NCI-H146 (cell line): ENCODE measurements at regions not wholly inside any gene's neighbourhood (a gene's known extent, or its start where the extent isn't known, plus 50 kb on each side); places are given as distances from the start of the nearest gene placed in this dataset.

Source experiments
- DNase-seq: peaks from one replicate; lab custom pipeline; 2025; lab: John Stamatoyannopoulos, UW

DNA sequence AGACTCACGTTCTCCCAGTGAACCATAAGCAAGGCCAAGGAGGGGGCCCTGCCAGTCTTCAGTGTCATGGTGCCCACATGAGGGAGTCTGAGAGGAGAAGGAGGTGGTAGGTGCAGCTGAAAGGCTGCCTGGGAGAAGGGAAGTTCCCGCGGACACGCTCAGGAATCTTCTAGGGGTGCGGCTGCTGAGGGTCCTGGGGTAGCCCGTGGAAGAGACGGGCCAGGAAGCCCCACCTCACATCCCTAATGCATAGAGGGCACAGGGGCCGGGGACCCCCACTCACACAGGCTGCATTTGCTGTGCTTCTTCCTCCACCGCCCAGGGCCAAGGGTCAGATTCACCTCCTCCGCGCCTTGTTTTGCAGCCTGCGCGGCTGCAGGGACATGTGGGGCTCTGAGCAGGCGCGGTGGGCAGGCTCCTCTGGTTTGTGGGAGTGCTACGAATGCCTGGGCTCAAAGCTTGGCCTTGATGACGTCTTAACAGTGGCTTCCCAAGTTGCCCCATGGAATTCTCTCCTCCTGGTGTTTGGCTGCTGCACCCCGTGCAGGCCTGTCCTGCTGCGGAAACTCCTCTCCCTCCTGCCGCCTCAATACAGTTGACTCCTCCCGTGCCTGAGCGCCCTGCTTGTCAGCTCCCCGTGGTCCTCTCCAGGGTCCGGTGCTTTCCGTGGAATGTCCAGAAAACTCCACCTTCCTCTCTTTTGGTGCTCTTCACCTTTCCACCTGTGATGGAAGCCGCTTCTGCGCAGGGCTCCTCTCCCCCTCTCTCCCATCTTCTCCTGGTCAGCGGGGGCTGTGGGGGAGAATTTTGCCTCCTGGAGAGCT is 95.7 kb downstream of the VAPA start:
- DNase-seq, result no peak

DNA sequence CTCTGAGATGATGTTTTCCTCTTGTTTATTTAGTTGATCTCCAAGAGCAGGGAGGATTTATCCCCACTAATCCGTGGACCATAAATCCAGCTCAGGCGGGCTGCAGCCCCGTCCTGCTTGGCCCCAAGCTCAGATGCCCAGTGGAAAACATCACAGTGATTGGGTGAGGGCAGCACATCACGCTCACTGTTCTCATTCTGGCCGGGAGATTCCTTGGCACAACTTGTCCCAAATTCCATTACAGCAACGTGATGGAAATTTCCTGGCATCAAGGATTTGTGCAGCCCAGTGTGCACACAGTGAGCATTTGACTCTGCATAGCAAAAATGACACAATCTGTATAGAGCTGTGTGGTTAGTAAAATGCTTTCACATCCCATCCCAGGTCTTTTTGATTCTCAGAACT is 96.8 kb downstream of the VAPA start:
- no peak for DNase-seq

DNA sequence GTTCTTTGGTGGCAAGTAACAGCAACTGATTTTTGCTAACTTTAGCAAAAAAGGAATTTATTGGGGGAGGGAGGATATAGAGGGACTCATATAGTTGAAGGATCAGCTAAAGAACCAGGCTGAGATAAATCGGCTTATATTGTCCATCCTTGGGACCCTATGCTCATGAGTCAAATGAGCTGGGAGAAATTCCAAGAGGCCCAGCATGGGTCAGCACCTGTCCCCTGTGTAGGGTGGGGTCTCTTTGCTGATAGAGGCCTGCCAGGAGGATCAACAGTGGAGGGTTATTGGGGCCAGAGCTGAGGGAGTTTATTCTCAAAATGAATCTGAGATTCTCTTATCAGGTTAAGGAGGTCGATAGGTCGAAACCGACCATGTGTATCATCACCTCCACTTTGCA is 97.2 kb downstream of the VAPA start:
- peak; percentile 60 for DNase-seq

DNA sequence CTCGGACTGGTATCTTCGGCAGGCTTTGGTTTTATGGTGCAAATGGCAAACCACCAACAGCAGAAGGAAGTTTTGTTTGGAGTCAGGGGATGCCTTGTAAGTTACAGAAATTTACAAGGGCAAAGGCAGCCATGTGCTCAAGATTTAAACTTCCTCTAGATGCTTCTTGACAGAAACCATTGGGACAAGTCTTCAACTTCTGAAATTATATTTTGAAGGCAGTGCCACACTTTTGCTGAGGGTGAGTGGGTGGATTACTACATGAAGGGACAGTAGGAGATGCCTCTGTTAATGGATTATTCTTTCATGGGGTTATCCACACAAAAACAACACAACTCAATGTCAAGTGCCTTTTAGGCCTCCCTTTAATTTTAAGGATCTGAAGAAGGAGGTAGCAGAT is 97.9 kb downstream of the VAPA start:
- no peak for DNase-seq

DNA sequence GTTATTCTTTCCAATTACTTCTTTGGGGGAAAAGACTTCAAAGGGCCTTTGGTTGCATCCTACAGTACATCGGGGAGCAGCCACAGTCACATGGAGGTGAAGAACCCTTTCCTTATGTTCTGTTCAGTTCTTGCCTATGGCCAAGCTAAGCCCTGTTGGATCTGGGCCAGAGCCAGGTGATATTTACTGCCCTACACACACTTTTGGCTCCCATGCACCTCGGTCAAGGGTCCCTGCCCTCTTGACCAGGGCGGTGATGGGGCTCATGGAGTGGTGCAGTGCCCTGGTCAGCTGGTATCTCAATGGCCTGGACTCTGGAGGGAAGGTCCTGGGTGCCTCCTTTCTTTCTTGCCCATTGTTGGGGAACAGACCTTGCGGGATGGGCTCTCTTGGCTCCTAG is 98.7 kb downstream of the VAPA start:
- no peak for DNase-seq

DNA sequence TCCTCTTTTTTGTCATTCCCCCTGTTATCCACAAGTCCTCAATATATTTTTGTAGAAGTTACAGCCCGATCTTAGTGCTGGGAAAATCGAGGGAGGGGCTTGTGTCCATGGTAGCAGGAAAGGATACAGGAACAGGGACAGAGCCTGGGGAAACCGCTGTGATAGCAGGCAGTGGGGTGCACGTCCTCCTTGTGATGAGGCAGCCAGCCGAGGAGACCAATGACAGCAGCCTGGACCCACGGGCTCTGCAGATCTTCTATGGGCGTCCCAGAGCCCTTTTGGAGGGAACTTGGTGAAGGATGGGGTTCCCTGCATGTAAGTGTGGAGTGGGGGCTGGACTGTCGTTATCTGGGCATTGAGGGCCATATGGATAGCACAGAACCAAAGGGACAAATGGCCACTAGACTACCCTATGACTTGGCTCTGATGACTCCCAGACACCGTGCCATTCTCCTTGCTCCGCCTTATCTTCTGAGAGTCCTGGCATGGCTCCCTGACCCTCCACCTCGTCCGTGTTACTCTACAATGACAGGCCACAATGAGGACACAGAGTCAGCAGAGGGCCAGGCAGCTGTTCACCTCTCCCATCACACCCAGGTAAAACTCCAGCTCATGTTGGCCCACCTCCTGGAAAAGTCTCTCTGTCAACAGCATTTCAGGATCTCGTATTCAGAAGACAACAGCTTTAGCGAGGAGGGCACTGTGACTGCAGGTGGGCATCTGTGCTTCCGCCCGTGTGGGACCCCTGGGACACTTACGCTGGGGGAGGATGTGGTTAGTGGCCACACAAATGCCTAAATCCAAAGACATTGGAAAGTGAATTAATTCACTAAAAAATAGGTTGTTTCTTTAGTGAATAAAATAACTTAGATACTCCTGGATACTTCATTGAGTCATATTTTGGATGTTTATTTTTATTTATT is 100.1 kb downstream of the VAPA start:
- no peak for DNase-seq

DNA sequence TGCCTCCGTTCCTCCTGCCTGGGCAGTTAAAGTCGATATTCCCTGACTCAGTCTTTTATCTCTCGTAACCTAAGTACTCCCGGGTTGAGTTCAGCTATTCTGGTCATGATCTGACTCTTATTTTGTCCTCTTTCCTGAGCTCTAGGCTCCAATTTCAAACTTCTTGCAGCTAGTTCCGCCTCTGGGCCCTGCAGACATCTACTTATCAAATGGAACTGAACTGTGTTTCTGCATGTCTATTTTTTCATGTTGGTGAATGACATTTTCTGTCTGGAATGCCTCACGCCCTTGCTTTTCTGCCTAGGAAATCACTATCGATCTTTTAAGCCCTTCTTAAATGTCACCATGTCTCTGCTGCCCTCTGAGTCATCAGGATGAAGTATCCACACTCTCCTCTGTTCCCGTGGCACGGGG is 101.5 kb downstream of the VAPA start:
- no peak for DNase-seq

DNA sequence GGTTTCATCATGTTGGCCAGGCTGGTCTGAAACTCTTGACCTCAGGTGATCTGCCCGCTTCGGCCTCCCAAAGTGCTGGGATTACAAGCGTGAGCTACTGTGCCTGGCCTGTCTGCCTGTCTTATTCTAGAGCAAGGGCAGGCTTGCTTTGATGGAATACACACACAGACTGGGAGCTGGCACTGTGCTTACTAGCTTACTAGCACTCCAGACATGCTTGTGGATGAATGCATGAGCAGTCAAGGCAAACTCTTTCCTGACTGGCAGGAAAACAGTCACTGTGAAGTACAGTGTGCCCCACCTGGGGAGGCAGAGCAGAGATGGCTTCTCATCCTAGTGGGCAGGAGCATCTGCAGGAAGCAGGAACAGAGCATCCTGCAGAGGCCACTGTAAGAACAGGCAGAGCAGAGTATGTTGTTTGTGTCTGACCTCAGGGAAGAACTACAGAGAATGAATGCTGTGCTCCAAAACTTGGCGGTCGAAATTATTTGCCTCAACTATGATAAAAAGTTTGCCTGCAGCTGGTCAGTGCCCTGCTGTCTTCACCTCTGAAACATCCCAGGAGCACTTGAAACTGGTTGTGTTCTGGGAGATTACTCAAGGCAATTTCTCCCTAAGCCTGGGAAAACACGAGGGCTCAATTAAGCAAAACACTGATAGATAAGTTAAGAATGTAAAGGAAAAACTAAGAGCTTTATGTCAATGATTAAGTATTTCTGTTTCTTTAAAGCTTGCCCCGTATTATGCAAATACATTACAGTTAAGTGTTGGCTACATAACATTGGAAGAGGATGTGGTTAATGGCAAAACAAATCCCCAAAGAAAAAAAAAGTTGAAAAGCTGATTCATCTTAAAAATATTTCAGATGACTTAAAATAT is 102.4 kb downstream of the VAPA start:
- DNase-seq, result peak; percentile 58

DNA sequence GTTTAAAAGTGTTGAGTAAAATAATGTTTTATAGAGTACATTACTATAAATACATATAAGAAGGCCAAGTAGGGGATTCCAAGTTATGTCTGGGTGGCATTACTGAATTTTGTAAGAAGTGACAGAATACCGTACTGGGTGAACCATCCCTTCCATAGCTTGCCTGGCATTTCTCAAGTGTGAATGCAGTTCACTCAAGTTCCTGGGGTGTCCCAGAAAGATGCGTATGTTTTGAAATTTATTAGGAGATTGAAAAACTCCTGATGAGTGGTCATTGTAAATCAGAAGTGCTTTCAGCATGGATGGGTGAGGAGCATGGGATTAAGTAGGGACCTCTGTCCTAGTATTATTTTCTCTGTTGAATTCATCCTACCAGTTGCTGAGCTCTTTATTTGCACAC is 103.2 kb downstream of the VAPA start:
- DNase-seq, result no peak

DNA sequence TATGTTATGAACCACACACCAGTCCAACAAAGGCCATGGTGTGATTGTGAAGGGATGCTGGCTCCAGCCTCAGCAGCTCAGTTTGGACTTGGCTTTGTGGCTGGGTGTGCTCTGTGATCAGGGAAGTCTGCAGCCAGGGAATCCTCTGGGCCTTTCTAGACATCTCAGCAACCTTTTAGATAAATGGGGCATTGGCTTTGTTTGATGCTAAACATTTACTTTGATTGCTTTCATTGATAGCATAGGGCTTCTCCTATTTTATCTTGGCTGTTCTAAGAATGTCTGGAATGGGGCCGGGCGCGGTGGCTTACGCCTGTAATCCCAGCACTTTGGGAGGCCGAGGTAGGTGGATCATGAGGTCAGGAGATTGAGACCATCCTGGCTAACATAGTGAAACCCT is 104.5 kb downstream of the VAPA start:
- no peak for DNase-seq

DNA sequence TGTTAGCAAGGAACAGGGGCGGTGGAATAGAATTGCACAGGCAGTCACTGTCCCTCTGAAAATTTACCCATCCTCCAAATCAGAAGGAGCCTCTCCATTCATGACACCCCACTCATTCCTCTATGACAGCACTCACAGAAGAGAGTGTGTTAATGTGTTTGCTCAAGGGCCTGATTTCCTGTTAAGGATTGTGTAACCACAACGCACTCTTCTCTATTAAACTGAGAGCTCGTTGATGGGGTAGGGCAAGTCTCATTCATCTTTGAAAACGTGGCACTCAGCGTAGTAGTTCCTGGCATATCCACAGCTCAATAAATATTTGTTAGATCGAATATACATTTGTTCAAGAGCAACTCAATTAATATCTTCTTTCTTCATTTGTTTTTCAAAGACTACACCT is 106.4 kb downstream of the VAPA start:
- peak; percentile 98 for DNase-seq

DNA sequence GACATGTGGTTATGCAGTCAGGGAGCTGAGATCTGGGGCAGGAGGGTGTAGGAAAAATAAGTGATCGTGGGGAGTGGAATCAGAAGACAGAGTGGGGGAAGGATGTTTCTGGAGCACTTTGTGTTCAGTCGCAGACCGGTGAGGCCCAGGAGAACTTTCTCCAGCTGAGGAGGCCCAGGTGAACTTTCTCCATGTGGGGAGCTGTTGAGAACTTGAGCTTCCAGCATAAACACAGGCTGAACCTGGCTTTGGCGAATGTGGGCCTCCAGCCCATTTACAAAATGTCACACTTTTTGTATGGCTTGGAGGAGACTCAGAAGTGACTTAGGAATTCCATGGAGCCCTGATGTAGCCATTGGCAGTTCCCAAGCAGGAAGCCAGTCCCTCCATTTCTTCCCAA is 108.5 kb downstream of the VAPA start:
- no peak for DNase-seq

DNA sequence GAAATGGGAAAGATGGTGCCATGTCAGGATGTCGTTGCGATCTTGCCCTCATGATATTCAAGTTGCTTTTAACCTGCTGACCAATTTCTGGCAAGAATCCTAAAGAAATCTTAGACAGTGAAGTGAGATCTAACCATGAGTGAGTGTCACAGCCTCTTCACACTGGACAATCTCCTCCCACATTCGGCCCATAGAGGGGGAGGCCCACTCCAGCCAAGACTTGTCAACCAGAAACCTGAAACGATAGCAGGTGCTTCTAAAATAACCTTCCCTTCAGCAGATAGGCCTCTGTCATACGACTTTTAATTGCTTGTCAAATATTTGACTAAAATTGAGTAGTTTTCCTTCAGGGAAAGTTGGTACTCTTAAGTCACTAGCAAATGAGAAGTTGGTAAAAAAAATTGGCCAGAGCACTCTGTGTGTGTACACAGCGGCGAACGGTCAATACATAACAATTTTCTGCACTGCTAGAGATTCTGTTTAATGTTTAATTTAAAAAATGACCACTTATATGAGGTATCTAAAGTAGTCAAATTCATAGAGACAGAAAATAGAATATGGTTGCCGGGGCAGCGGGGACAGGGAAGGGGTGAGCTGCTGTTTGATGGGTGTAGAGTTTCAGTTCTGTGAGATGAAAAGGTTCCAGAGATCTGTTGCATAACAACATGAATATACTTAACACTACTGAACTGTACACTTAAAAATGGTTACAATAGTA is 110.2 kb downstream of the VAPA start:
- peak; percentile 100 for DNase-seq

DNA sequence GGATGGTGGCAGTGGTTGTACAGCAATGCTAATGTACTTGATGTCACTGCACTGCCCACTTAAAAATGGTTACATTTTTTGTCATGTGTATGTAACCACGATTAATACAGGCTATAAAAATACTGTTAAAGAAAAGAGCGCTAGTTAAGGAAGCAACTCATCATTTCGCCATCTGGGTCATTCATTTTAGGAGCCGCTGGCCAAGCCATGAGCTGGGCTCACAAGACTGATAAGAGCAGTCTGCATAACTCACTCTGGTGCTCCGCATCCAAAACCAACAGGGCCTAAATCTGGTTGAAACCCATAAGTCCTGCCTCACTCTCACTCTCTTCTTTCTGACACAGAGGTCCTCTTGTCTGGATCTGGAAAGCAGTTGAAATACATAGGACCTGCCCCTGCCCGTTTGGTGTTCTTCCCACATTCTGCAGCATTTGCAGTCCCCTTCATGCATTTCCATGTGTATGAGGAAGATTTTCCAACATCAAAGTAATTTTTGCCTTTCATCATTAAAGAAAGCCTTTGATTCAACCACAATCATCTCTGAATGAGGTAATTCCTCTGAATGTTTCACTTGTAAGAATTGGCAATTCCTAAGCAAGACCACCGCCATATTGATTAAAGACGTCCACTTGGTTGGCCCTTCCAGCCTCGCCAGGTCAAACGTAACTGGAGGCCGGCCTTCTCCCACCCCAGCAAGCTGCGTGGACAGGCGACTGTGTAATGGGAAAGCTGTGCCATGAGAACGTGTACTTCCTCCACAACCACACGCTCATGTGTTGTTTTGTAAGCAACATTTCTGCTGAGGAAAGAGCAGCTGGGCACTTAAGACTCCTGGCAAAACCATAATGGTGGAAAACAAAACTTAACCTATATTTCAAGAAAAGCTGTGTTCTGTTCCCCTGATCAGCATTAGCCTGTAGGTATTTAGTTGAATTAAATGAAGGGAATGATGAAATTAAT is 112.2 kb downstream of the VAPA start:
- no peak for DNase-seq

DNA sequence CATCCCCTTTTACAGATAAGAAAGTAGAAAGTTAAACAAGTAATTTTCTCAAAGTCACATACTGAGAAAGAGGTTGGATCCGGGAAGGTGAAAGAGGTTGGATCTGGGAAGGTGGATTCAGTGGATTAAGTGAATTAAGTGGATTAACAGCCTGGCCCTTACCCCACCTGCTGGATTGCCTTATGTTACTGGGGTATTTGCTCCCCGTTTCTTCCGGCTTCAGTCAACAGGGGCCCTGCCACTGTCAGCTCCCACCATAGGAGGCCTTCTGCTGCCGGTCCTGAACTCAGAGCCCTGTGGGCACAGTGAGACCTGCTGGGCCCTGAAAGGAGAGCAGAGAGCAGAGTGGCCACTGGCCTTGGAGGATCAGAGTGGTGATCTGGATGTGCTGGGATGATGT is 113.2 kb downstream of the VAPA start:
- no peak for DNase-seq

DNA sequence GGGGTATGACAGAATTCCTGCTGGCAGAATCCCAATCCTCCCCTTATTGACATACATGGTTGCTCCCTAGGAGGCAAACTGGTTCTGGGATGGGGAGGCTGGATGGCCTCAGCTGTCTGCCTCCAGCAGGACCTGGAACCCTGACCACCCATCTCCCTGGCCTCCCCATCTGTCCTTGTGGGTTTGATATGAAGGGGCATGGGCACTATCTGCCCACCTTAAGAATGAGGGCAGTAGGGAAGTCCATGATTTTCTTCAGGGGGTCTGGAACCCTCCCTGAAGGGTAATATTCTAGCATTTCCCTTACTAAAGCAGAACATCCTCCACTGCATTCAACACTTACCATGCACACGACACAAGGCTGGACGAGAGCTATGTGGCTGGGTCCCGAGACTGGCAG is 113.6 kb downstream of the VAPA start:
- no peak for DNase-seq

DNA sequence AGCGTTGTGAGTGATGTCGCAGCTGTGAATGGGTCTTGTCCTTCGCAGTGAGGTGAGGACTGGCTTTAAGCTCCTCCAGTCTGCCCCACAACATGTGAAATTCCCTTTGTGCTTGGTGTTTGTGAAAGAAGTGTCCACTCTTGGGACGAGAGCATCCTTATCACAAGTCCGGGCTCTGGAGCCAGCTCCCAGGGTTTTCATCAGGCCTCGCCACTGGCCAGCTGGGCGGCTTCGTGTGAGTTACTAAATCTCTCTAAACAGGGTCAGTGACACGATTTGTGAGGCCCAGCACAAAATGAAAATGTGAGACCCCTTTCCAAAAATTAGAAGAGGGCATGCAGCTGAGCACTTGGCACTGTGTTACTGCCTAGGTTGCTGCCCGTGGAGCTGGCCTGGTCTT is 115.9 kb downstream of the VAPA start:
- no peak for DNase-seq

DNA sequence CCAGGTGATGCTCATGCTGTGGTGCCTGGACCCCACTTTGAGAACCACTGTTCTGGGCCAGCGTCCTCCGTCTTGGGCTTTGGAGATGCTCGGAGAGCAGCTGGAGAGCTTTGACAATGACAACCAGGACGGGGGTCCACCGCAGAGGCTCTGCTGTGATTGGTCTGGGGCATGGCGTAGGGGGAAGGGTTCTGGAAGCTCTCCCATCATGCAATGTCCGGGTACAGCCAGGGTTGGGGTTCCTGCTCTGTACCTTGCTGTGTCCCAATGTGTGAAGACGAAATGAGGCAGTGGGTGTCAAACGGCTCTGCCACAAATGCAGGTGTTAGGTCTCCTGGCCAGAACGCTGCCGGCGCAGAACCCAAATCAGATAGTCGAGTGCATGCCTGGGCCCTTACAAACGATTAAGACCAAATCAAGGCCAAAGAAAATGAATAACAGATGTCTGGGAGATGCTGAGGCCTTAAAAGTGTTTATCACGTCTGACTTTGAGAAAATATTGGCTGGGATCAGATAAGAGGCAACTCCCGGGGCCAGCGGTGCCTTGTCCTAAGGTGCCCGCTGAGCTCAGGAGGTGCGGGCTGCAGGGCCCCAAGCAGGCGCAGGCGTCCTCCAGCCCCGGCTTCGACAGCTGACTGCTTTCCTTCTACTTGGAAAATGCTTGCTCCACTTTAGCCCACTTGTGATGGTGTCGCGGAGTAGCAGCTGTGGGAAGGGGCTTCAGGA is 117.2 kb downstream of the VAPA start:
- DNase-seq, result no peak

DNA sequence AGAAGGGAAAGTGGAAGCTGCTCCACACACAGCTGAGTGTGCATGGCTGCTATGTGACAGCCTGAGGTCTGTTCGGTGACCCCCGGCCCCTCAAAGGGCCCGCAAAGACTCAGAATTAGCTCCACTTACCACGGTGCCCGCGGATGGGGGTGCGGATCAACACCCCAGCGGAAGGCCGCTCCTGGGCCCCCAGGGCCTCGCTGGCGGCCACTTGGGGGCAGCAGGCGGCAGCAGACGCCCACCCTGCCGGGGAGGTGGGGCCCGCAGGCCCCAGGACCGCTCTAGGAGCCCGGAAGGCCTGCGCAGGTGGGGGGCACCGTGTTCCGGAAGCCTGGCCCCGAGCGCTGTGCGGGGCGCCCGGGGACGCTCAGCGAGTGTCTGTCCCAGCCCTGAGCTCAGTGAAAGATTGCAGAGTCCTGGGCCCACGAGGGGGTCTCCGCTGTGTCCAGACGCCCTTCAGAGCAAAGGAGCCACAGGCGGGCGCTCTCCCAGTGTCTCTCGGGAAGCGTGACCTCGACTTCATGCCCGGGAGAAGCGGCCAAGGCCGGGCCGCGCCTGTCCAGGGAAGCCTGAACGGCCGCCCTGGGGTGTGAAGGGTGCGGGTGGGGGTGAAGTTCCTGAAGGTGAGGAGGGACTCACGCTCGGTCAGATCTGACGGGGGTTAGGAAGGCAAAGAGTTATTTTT is 118.7 kb downstream of the VAPA start:
- no peak for DNase-seq
